DOHH2 (cell line): ENCODE measurements at regions not wholly inside any gene's neighbourhood (a gene's known extent, or its start where the extent isn't known, plus 50 kb on each side); places are given as distances from the start of the nearest gene placed in this dataset.

Experiments
- CTCF ChIP-seq: fragments of 200-600 bp; sonication (generic); IDR thresholded peaks from one replicate; pipeline ENCODE4 v1.5.1; 2014; ENCODE audit warnings: antibody characterized with exemption, mild to moderate bottlenecking, low read depth, low read length; ENCODE audit not compliant: poor library complexity, severe bottlenecking
- EZH2phosphoT487 ChIP-seq: fragments of 200-600 bp; sonication (generic); IDR thresholded peaks from 2 replicates; pipeline ENCODE4 v1.6.1; 2017; ENCODE audit warnings: borderline replicate concordance, mild to moderate bottlenecking, antibody characterized with exemption, low read length, moderate library complexity, mixed read lengths

DNA sequence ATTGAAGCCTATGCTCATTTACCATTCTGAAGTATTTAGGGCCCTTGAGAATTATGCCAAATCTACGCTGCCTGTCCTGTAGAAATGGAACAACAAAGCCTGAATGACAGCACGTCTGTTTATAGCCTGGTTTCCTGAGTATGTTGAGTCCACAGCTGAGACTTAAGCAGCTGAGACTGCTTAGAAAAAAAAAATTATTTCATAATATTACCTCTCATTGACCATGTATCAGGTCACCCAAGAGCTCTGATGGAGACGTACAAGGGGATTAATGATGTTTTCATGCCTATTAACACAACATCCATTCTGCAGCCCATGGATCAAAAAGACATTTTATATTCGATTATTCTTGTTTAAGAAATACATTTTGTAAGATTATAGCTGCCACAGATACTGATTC lies 387.2 kb upstream of the NCAM2 start:
- TF ChIP-seq CTCF (no peak), EZH2phosphoT487 (no peak)
